Kasumi-1 (cell line): ENCODE measurements at regions not wholly inside any gene's neighbourhood (a gene's known extent, or its start where the extent isn't known, plus 50 kb on each side); places are given as distances from the start of the nearest gene placed in this dataset.

ENCODE experiments used
- DNase-seq, 2 experiments: peaks; one replicate each; lab custom pipeline; 2025; lab: John Stamatoyannopoulos, UW

GRCh38 chr2:234335661-234336228 lies 161.1 kb downstream of the ARL4C start:
- DNase-seq: no peak

DNA sequence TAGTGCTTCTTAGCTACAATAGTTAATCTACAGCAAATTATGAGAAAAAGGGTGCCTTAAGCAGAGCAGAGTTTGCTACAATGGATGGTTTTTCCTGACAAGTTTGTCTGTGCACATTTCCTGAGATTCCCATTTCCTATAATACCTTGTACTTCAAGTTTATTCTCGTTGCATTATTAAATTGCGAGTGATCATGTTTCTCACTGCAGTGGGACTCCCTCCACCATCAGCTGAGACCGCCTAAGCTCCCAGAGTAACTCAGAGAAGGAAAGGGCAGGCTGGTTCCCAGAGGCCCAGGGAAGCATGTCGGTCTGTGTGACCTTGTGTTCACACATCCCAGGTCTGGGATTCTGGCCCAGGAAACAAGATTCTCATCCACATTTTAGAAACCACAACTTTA lies 162.1 kb downstream of the ARL4C start:
- no peak for DNase-seq

- DNase-seq: no peak
Observed at GRCh38 chr2:234334151-234334550, 162.7 kb downstream of the ARL4C start.

GRCh38 chr2:234333168-234334130 lies 163.4 kb downstream of the ARL4C start:
- no peak for DNase-seq

DNA sequence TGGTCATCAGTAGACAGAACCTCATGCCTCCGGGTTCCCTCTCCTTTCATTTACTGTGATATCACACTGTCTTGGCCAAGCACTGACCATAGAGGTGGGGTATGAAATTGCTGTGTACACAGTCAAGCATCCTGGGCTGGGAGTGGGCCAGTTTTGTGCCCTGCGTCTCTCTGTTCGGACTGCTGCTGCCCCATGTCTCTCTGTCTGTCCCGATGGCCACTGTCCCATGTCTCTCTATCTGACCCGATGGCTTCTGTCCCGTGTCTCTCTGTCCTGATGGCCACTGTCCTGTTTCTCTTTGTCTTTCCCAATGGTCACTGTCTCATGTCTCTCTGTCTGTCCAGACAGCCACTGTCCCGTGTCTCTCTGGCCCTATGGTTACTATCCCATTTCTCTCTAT lies 164.9 kb downstream of the ARL4C start:
- no peak for DNase-seq

GRCh38 chr2:234331566-234331965 lies 165.3 kb downstream of the ARL4C start:
- no peak for DNase-seq

- DNase-seq: no peak
Observed at GRCh38 chr2:234330902-234331301, 166.0 kb downstream of the ARL4C start.

DNA sequence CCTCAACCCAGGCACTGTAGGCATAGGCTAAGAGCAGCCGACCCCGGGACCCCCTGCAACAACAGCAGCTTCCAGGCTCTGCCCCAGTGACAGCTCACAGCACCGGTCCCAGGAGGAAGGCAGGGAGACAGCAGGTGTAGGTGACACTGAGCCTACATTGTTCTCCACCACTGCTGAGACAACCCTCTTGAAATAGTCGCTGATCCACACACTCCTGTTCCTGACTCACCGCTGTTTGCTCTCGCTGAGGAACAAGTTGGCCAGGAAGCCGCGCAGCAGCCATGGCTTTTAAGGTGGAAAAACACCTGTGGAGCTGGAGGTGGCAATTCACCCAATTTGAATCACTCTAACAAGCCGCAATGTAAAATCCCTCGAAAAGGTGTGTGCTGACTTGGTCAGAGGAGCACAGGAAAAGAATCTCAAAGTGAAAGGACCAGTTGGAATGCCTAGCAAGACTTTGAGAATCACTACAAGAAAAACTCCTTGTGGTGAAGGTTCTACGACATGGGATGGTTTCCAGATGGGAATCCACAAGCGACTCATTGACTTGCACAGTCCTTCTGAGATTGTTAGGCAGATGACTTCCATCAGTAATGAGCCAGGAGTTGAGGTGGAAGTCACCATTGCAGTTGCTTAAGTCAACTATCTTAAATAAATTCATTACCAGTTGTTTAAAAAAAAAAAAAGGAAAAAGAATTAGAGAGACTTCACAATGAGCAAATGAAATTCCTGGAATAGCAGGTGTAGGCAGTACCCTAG lies 167.5 kb downstream of the ARL4C start:
- DNase-seq: no peak

- DNase-seq: no peak
Observed at GRCh38 chr2:234328444-234328990, 168.4 kb downstream of the ARL4C start.

- DNase-seq: no peak
Observed at GRCh38 chr2:234326694-234327093, 170.2 kb downstream of the ARL4C start.

DNA sequence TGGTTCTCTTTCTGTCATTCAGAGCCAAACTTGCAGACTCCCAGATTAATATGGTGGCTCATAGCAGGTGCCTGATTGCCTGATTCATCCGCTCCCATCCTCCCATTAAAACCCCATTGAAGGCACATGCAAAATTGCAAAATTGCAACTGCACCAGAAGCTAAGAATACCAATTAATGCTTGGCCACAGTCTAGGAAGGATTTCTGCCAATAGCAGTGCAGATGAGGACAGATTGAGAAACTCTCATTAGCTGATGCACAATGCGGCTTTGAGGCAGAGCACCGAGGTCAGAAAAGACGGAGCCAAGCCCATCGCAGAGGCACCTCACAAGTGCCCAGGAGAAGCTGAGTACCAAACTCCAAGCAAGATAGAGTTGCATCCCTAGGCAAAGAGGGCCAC lies 172.8 kb downstream of the ARL4C start:
- no peak for DNase-seq

DNA sequence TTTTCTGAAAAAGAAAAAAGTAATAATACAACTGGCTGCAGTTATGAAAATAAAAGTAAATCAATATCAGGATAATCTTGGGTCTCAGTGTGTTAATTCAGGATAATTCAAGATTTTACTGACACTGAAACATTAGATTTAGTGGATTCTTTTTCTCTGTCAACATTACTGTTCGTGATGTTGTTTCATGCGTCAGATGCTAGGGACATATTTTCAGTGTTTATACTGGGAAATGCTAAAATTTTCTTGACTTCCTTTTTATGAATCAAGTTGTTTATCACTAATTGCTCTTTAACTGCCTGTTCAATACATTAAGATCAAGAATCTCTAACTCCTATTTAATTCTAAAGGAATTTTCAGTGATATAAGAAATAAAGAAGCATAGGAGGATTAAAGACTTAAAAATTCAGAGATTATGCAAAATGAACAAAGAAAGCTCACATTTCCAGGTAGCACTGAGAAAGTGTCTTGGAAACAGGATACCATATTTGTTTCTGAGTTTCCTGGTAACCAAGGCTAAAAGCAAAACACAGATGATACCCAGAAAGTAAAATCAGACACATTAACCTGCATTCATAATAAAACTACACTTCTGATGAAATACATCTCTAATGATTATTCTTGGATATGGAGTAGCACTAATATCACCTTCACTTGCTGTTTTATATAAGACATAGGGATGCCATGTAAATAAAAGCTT lies 174.0 kb downstream of the ARL4C start:
- DNase-seq: no peak

DNA sequence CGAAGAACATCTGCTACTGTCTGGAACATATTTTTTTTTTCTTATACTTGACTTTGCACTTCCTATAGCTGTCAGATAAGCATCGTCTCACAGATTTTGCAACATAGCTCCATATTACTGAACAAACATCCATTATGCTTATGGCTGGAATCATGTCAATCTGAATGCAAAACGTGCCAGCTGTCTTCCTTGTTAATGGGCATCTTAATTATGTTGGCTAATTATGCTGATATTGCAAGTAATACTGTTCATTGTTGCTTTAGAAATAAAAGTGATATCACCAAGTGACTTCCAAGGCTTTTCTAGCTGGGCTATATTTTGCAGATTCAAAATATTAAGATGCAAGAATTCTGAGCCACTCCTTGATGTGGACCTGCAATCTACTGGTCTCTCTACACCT lies 176.8 kb downstream of the ARL4C start:
- no peak for DNase-seq

GRCh38 chr2:234318361-234318760 lies 178.5 kb downstream of the ARL4C start:
- no peak for DNase-seq

DNA sequence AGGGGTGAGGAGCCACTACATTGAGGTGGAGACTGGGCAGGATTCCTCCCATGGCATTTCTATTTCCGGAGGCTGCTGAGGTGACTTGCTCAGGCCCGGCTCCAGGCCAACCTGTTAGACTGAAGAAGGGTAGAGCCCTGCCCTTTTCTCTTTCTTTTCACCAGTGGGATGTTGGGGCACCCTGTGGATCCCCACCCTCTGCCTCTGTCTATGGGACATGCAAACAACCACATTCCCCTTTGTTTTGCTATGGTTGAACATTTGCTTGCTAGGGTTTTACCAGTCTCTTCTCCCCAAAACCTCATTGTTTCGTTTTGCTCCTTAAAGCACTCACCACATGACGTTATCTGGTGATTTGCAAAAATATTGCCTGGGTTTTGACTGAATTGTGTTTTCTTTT lies 183.3 kb downstream of the ARL4C start:
- no peak for DNase-seq

DNA sequence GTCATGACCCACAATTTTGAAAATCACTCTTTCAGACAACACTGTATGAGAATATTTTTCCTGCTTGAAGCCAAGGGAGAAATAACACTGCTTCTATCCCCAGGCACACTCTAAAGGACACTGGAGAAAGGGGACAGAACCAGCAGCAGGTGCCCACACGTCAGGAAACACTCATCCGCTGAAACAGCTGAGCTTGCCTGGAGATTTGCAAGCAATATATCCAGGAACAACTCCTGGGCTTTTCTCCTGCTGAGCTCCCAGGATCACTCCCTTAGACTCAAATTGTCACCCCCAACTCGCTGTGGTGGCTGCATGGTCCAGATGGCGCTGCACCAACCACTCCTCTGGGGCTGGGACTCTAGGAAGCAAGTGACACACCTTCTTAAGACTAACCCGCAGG lies 186.7 kb downstream of the ARL4C start:
- DNase-seq: no peak

- no peak for DNase-seq
Observed at GRCh38 chr2:234309431-234309830, 187.4 kb downstream of the ARL4C start.

DNA sequence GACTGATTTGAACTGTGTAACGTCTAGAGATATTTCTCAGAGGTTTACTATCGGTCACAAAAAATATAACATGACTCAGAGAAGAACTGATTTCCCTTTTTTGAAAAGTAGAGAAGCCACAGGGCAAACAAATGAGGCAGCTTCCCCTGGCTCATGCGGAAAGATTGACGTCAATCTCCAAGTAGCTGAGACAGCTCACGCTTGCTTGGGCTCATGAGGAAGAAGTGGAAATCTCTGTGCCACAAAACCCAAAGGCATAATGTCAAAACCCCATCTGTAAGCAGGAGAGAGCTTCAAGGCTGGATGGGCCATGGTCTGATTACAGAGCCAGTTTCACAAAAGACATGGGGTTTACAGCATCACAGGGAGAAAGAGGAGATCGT lies 188.1 kb downstream of the ARL4C start:
- no peak for DNase-seq

- DNase-seq: no peak
Observed at GRCh38 chr2:234308073-234308812, 188.6 kb downstream of the ARL4C start.

DNA sequence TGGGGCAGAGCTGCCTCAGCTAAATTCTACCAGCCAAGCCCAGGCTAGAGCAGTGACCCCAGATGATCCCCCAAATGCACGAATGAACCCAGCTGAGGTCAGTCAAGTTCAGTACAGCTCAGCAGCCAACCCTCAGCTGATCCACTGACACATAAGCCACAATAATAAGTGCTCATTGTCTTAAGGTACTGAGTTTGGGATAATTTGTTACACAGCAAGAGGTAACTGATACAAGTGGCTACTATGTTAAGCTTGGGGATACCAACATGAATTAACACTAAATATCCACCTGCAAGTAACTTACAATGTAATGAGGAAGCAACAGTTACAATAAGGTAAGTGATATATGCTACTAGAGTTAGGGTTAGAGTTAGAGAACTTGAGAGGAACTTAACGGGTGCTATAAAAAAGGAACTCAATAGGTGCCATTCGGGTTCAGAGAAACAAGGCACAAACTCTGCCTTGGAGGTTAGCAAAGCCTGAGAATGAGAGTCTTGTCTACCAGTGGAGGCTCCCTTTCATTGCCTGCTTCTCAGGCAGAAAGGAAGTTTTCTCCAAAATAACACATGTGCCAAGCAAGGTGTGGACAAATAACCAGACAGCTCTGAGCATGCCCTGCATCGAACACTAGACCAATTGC lies 189.4 kb downstream of the ARL4C start:
- no peak for DNase-seq
